GDM1 (cell line): ENCODE measurements at regions not wholly inside any gene's neighbourhood (a gene's known extent, or its start where the extent isn't known, plus 50 kb on each side); places are given as distances from the start of the nearest gene placed in this dataset.
A peak's percentile ranks its signal among the peaks of the same experiment; 100 is the strongest.
"Not testable (repeated sequence)": the region's sequence is repeated elsewhere in the genome, so short reads cannot be mapped to it uniquely, and the experiment has no call there.

Experiments
- DNase-seq: peaks from one replicate; lab custom pipeline; 2025; lab: John Stamatoyannopoulos, UW

DNA sequence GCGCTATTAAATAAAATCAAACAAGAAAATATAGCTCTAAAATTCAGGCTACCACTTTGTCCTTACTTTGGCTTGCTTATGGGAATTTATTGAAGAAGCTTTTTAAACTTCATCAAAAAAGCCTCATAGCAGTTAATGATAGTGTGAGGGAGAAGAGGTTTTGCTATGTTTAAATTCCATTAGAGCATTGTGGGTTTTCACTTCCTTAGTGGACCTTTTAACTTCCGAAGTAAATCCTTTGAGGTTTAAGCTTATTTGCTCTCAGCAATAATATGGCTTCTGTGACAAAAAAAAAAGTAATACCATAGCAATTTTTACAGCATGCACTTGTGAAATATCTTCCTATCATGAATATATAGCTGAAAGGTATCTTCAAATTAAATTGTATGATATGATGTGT, 120.2 kb upstream of the NDST4 start:
- peak; percentile 6 for DNase-seq

DNA sequence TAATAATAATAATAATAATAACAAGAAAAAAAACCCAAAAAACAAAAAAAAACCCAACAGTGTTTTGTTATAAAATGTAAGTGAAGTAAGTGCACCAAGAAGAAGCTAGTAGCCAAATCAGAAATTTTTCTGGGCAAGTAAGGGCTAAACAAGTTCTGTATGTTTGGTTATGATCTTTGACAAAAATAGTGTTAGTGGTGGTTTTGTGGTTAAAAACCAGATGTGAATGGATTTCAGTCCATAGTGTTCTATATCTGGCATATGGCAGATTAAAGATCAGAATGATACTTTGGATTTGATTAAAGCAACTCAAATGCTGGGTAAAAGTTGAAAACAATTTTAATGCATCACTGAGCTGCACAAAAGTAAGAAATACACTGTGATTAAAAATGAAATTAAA, 116.5 kb upstream of the NDST4 start:
- no peak for DNase-seq

DNA sequence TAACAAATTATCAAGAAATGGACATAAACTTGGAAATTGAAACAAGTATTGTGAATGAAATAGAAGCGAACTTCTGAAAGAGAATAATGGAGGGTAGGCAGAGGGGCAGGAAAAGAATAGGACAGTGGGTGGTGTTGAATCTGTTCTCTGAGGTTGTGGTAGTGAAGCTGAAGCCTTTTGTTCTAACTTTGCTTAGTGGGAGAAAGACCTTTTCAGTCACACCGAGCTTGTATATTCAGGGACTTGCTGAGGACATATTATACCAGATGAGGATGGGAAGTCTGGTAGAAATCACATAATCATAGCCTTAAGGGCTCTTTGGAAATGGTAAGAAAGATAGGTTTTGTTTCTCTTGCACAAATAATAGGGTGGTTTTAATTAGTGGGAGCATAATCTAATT, 115.4 kb upstream of the NDST4 start:
- DNase-seq: no peak

GRCh38 chr4:115222061-115222460, 108.6 kb upstream of the NDST4 start:
- no peak for DNase-seq

GRCh38 chr4:115219862-115220261, 106.4 kb upstream of the NDST4 start:
- no peak for DNase-seq

- peak; percentile 29 for DNase-seq
Observed at GRCh38 chr4:115219315-115219860, 106.0 kb upstream of the NDST4 start.

DNA sequence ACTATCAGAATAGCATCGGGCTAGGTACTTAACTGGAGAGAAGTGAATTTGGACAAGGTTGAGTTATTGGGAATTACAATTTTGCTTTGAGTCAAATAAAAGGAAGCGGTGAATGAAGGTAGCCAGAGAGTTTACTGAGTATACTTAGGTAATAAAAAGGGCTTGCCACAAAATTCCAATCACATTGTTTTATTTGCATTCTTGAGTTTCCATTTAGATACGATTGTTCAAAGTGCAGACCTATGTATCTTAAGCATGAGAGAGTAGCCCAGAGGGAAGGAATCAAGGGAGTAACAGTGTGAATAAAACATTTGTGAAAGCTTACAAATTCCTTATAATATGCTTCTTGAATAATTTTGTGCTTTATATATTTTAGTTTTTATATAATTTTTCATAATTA, 102.5 kb upstream of the NDST4 start:
- no peak for DNase-seq

DNA sequence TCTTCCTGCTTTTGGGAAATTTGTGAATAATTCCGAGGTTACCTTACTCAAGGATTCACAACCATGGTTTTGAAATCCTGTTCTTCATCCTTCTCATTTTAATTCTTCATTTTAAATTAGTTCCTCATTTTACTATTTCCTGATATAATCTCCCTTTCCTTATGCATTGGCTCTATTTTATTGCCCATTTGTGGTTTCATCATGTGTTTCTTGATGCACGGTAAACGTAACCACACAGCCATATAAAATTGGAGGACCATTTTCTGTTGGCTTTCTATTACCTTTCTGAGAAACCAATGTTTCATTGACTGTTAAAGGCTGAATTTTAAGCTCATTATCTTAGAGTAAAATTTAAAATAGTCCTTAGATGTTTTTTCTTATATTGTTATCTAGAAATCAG, 100.3 kb upstream of the NDST4 start:
- DNase-seq: no peak

DNA sequence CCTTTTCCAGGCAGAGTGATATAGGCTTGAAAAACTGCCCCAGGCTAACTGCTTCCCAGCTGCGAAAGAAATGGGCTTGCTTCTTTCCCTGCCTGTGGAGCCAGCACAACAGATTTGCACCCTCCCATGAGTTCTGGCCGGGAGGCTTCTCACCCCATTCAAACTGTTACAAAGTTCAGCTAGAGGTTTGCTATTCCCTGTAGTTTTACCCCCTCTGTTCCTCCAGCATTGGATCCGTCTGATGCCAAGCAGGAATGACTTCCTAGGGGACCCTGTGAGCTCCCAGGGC, 87.6 kb upstream of the NDST4 start:
- no peak for DNase-seq

GRCh38 chr4:115200201-115201041, 87.0 kb upstream of the NDST4 start:
- not testable (repeated sequence) for DNase-seq

GRCh38 chr4:115194612-115195011, 81.2 kb upstream of the NDST4 start:
- not testable (repeated sequence) for DNase-seq

- DNase-seq: no peak
Observed at GRCh38 chr4:115190529-115190928, 77.1 kb upstream of the NDST4 start.

DNA sequence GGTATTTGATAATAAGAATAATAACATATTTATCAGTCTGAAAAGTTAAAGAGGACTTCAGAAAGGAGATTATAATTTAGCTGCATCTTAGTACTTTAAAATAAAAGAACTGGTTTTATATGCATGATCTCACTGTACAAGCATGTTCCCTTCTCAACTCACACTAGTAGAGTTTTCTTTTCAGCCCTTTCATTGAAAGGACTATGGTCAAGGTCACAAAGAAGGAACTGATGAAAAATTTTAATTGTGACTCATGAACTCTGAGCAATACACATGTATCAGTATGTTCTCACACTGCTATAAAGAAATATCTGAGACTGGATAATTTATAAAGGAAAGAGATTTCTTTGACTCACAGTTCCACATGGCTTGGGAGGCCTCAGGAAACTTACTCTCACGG, 73.7 kb upstream of the NDST4 start:
- DNase-seq: no peak

DNA sequence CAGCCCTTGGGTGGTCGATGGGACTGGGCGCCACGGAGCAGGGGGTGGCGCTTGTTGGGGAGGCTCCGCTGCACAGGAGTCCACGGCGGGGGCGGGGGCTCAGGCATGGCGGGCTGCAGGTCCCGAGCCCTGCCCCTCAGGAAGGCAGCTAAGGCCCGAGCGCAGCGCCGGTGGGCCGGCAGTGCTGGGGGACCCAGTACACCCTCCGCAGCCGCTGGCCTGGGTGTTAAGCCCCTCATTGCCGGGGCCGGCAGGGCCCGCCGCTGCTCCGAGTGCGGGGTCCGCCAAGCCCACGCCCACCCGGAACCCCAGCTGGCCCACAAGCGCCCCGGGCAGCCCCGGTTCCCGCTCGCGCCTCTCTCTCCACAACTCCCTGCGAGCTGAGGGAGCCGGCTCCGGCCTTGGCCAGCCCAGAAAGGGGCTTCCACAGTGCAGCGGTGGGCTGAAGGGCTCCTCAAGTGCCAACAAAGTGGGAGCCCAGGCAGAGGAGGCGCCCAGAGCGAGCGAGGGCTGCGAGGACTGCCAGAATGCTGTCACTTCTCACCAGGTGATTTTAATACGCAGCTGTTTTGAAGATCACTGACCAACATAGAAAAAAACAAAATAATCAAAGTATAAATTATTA, 66.1 kb upstream of the NDST4 start:
- not testable (repeated sequence) for DNase-seq

- DNase-seq: not testable (repeated sequence)
Observed at GRCh38 chr4:115178687-115179086, 65.3 kb upstream of the NDST4 start.

- no peak for DNase-seq
Observed at GRCh38 chr4:115171220-115171619, 57.8 kb upstream of the NDST4 start.

GRCh38 chr4:115165503-115165902, 52.1 kb upstream of the NDST4 start:
- DNase-seq: no peak
